ENCODE measurements at regions not wholly inside any gene's neighbourhood (a gene's known extent, or its start where the extent isn't known, plus 50 kb on each side); places are given as distances from the start of the nearest gene placed in this dataset.

- DNase-seq (ENCODE audit: low read depth): no peak
- TF ChIP-seq CTCF (conservative IDR thresholded peaks at IDR 0.05; ENCODE audit: control insufficient read depth, insufficient read depth, low read depth, low read length): no peak
- H3K4me3 ChIP-seq (ENCODE audit: control insufficient read depth, low read depth, low read length): no peak overlapping the region
Observed at GRCh38 chr2:13180729-13181128, 464.0 kb downstream of the TRIB2 start.

GRCh38 chr2:13193075-13193474 lies 476.3 kb downstream of the TRIB2 start:
- TF ChIP-seq CTCF (conservative IDR thresholded peaks at IDR 0.05; ENCODE audit: control insufficient read depth, insufficient read depth, low read depth, low read length): no peak
- peak; percentile 14 for DNase-seq (ENCODE audit: low read depth)

DNA sequence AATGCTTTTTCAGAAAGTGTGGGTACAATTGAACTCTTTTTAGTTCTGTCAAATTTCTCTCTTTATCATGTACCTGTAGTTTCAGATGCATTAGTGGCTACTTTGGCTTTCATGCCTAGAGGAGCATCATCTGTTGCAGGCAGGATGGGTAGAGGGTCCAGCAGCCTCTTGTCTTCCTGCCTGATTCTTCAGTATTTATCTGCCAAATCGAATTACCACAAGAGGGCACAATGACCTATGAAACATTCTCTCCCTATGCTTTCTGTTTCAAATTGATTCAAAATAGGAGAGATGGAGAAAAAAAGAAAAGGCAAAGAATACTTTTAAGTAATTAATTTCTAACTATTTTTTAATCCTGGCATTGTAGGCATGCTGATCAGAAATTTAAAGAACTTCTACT lies 477.2 kb downstream of the TRIB2 start:
- TF ChIP-seq CTCF (conservative IDR thresholded peaks at IDR 0.05; ENCODE audit: control insufficient read depth, insufficient read depth, low read depth, low read length): peak; percentile 35
- DNase-seq (ENCODE audit: low read depth): peak; percentile 39
- no peak overlapping the region for H3K4me3 ChIP-seq (ENCODE audit: control insufficient read depth, low read depth, low read length)

More at GRCh38 chr2:13193075-13193474, 476.3 kb downstream of the TRIB2 start:
- no peak overlapping the region for H3K4me3 ChIP-seq (ENCODE audit: control insufficient read depth, low read depth, low read length)

- TF ChIP-seq CTCF (conservative IDR thresholded peaks at IDR 0.05; ENCODE audit: control insufficient read depth, insufficient read depth, low read depth, low read length): no peak
- no peak overlapping the region for H3K4me3 ChIP-seq (ENCODE audit: control insufficient read depth, low read depth, low read length)
- DNase-seq (ENCODE audit: low read depth): no peak
Observed at GRCh38 chr2:13195270-13195669, 478.5 kb downstream of the TRIB2 start.

DNA sequence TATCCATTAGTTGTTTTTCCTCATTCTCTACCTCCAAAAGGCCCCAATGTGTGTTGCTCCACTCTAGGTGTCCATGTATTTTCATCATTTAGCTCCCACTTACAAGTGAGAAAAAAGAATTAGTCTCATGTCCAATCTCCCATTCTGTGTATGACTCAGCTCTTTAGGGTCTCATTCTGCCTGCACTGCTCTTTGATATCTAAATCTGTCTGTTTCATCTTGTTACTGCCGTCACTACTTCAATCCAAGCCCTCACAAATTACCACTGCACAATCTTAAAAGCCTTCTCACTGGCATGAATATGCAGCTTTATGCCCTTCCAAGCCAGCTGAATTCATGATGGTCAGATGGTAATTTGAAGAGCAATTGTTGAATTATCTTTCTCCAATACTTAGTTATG lies 480.5 kb downstream of the TRIB2 start:
- no peak overlapping the region for H3K4me3 ChIP-seq (ENCODE audit: control insufficient read depth, low read depth, low read length)
- no peak for TF ChIP-seq CTCF (conservative IDR thresholded peaks at IDR 0.05; ENCODE audit: control insufficient read depth, insufficient read depth, low read depth, low read length)
- no peak for DNase-seq (ENCODE audit: low read depth)

DNA sequence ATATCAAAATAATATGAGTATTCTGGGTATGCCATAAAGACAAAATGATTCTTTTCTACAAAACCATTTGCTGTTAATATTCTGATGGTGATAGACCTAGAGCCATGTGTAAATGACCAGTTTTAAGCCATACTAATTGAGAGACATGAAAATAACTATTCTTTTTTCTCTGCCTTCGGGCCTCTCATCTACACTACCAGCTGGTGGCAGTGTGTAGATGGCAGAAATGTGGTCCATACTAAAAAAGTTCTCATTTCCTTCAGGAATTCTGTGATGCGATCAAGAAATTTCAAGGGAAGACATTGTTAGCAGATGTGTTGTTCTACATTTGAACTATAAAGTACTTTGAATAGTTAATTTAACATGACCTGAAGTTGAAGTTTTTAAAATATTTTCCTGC lies 485.2 kb downstream of the TRIB2 start:
- no peak overlapping the region for H3K4me3 ChIP-seq (ENCODE audit: control insufficient read depth, low read depth, low read length)
- peak; percentile 4 for TF ChIP-seq CTCF (conservative IDR thresholded peaks at IDR 0.05; ENCODE audit: control insufficient read depth, insufficient read depth, low read depth, low read length)
- DNase-seq (ENCODE audit: low read depth): no peak

GRCh38 chr2:13212115-13212514 lies 495.4 kb downstream of the TRIB2 start:
- TF ChIP-seq CTCF (conservative IDR thresholded peaks at IDR 0.05; ENCODE audit: control insufficient read depth, insufficient read depth, low read depth, low read length): no peak
- no peak for DNase-seq (ENCODE audit: low read depth)

More at GRCh38 chr2:13212115-13212514, 495.4 kb downstream of the TRIB2 start:
- H3K4me3 ChIP-seq (ENCODE audit: control insufficient read depth, low read depth, low read length): no peak overlapping the region

Measured in fibroblast of mammary gland (primary cell).